Endothelial cell of umbilical vein (primary cell): ENCODE measurements at regions not wholly inside any gene's neighbourhood (a gene's known extent, or its start where the extent isn't known, plus 50 kb on each side); places are given as distances from the start of the nearest gene placed in this dataset.

Experiments
- BruUV-seq: library from RNA; stranded (reverse); fragments of 400-500 nt; replicated peaks from 2 replicates; lab custom pipeline; 2021; lab: Mats Ljungman, UMichigan
- CTCF ChIA-PET: fragments of 300-600, 350-600 bp; sonication (Branson Sonifier 250); formaldehyde crosslinking; loops from one replicate; lab custom pipeline; 2021; ENCODE audit warnings: antibody characterized with exemption, inconsistent platforms; lab: Charles Lee
- POLR2A ChIA-PET: fragments of 300-600, 350-600 bp; sonication (Branson Sonifier 250); formaldehyde crosslinking; loops from one replicate; lab custom pipeline; 2021; ENCODE audit warnings: antibody characterized with exemption, inconsistent platforms; lab: Charles Lee
- DNase-seq: peaks from one replicate; pipeline ENCODE4 v3.0.0-alpha.2; 2011; ENCODE audit warnings: low read depth, low spot score
- FAIRE-seq: peaks from 2 replicates; lab custom pipeline; 2011; peaks lifted over from hg19 to GRCh38; lab: Jason Lieb, UNC
- H2AFZ ChIP-seq: 2 replicates; pipeline ENCODE4 v1.6.0; 2012; ENCODE audit warnings: low read depth, low read length, control low read depth, inconsistent platforms
- H3K27ac ChIP-seq: 2 replicates; pipeline ENCODE4 v1.5.1; 2011; ENCODE audit warnings: low read depth, mild to moderate bottlenecking, control low read depth, low read length, moderate library complexity; ENCODE audit not compliant: insufficient read depth
- H3K27me3 ChIP-seq, 2 experiments: 2 replicates each; pipeline versions ENCODE4 v1.6.0 to v1.6.1; 2011; ENCODE audit warnings: low read length in 2 of 2, mixed read lengths in 1 of 2; ENCODE audit not compliant: control insufficient read depth in 2 of 2, insufficient read depth in 2 of 2
- H3K36me3 ChIP-seq, 2 experiments: 2 replicates in 1 of 2; 3 replicates in 1 of 2; pipeline ENCODE4 v1.5.1; 2011; ENCODE audit warnings: low read length in 2 of 2, mild to moderate bottlenecking in 1 of 2, moderate library complexity in 1 of 2; ENCODE audit not compliant: control insufficient read depth in 2 of 2, insufficient read depth in 2 of 2; ENCODE audit errors: extremely low read depth in 1 of 2
- H3K4me1 ChIP-seq: 3 replicates; pipeline ENCODE4 v1.5.1; 2011; ENCODE audit warnings: mild to moderate bottlenecking, low read length; ENCODE audit not compliant: control insufficient read depth, insufficient read depth; ENCODE audit errors: extremely low read depth
- H3K4me2 ChIP-seq: 2 replicates; pipeline ENCODE4 v1.6.1; 2011; ENCODE audit warnings: low read length, control low read depth, mixed read lengths; ENCODE audit not compliant: insufficient read depth
- H3K4me3 ChIP-seq, 3 experiments: fragments of 200-600 bp in 1 of 3; sonication (generic), shearing (Covaris generic) in 1 of 3; replicated peaks in 1 of 3; 2 replicates each; pipeline ENCODE4 v1.5.1; 2011 to 2016; ENCODE audit warnings: control low read depth in 3 of 3, low read length in 3 of 3, mild to moderate bottlenecking in 2 of 3, inconsistent platforms in 1 of 3, low read depth in 1 of 3, moderate library complexity in 1 of 3; ENCODE audit not compliant: insufficient read depth in 1 of 3
- H3K79me2 ChIP-seq: 2 replicates; pipeline ENCODE4 v1.6.0; 2012; ENCODE audit warnings: low read length, inconsistent platforms; ENCODE audit not compliant: control insufficient read depth, insufficient read depth
- H3K9ac ChIP-seq: replicated peaks from 2 replicates; pipeline ENCODE3; 2011; ENCODE audit warnings: low read length, control low read depth; ENCODE audit not compliant: insufficient read depth; ENCODE audit errors: extremely low read depth
- H3K9me1 ChIP-seq: replicated peaks from 3 replicates; pipeline ENCODE4 v1.6.0; 2011; ENCODE audit warnings: mild to moderate bottlenecking, low read length; ENCODE audit not compliant: control insufficient read depth, insufficient read depth; ENCODE audit errors: extremely low read depth
- H3K9me3 ChIP-seq: replicated peaks from 2 replicates; pipeline ENCODE4 v1.5.1; 2012; ENCODE audit warnings: low read length, inconsistent platforms; ENCODE audit not compliant: control insufficient read depth, insufficient read depth
- H4K20me1 ChIP-seq: replicated peaks from 2 replicates; pipeline ENCODE3; 2011; ENCODE audit warnings: mild to moderate bottlenecking, low read length; ENCODE audit not compliant: control insufficient read depth, insufficient read depth; ENCODE audit errors: extremely low read depth
- EZH2 ChIP-seq: IDR thresholded peaks from 2 replicates; pipeline ENCODE4 v1.6.1; 2012; ENCODE audit warnings: borderline replicate concordance, low read depth, mild to moderate bottlenecking, moderate library complexity, low read length, inconsistent platforms; ENCODE audit not compliant: severe bottlenecking
- FOS ChIP-seq: IDR thresholded peaks from 2 replicates; pipeline ENCODE4 v1.6.1; 2011; ENCODE audit warnings: mild to moderate bottlenecking, low read length, moderate library complexity, borderline replicate concordance; ENCODE audit not compliant: insufficient read depth
- JUN ChIP-seq: IDR thresholded peaks from 2 replicates; pipeline ENCODE4 v1.6.1; 2011; ENCODE audit warnings: borderline replicate concordance, low read depth; ENCODE audit not compliant: insufficient read length, insufficient read depth
- POLR2A ChIP-seq: IDR thresholded peaks from 2 replicates; pipeline ENCODE4 v1.6.1; 2012; ENCODE audit warnings: low read depth, mild to moderate bottlenecking, control low read depth, low read length
- POLR2AphosphoS5 ChIP-seq: IDR thresholded peaks from 2 replicates; pipeline ENCODE4 v1.6.1; 2012; ENCODE audit warnings: low read depth, mild to moderate bottlenecking, control low read depth, low read length, moderate library complexity; ENCODE audit not compliant: insufficient read depth
- dilution Hi-C: fragments of 300-500 bp; cut with MboI; formaldehyde crosslinking; loops from one replicate; pipeline ENCODE4 v1.15.0; 2019; ENCODE audit warnings: low sequenced_read_pairs; ENCODE audit not compliant: extremely low pct_ligation_motif_present
- intact Hi-C: fragments of 100-400 bp; cut with micrococcal nuclease; formaldehyde crosslinking; loops from one replicate; pipeline ENCODE4 v1.10.0; 2022
- TF ChIP-seq, protein P1 (sequence below): IDR thresholded peaks from 2 replicates; pipeline ENCODE4 v1.6.1; 2011; ENCODE audit not compliant: insufficient read depth, insufficient read length
- TF ChIP-seq, protein P2 (sequence below), 2 donors: IDR thresholded peaks; 1 replicate in 1 of 2; 2 replicates in 1 of 2; pipeline ENCODE4 v1.5.1; 2011; ENCODE audit warnings: low read length in 2 of 2, mild to moderate bottlenecking in 2 of 2, moderate library complexity in 2 of 2, control low read depth in 1 of 2, inconsistent platforms in 1 of 2, low read depth in 1 of 2; ENCODE audit not compliant: insufficient read depth in 1 of 2; ENCODE audit errors: extremely low read depth in 1 of 2

DNA sequence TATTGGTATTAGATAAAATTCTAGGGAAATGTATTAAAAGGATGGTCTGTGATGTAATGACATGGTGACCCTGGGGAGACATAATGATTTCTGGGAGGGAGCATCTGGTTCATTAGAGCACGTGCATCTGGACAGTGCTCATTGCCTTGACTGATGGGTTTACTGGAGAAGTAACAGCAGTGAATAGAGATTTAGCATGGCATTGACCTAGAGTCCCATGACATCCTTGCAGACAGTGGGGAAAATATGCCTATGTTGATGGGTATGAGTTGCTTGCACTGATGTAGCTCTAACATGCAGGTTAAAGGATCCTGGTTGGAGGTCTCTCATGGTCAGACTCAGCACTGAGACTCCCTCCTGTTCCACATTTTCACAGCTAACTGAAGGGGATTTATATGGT lies 164.1 kb upstream of the OLIG3 start:
- no TSS peak for BruUV-seq
- H3K36me3 ChIP-seq, result no peaks in the 10 kb centered on the region
- DNase-seq (no peak), FAIRE-seq (no peak)
- no peaks in the 10 kb centered on the region for H3K79me2 ChIP-seq
- no peaks in the 10 kb centered on the region for H3K9me1 ChIP-seq
- no peaks in the 10 kb centered on the region for H4K20me1 ChIP-seq
- no peak overlapping the region for H3K4me2 ChIP-seq
- TF ChIP-seq, protein P1, sequence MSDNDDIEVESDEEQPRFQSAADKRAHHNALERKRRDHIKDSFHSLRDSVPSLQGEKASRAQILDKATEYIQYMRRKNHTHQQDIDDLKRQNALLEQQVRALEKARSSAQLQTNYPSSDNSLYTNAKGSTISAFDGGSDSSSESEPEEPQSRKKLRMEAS, result no peak
- TF ChIP-seq, protein P2, sequence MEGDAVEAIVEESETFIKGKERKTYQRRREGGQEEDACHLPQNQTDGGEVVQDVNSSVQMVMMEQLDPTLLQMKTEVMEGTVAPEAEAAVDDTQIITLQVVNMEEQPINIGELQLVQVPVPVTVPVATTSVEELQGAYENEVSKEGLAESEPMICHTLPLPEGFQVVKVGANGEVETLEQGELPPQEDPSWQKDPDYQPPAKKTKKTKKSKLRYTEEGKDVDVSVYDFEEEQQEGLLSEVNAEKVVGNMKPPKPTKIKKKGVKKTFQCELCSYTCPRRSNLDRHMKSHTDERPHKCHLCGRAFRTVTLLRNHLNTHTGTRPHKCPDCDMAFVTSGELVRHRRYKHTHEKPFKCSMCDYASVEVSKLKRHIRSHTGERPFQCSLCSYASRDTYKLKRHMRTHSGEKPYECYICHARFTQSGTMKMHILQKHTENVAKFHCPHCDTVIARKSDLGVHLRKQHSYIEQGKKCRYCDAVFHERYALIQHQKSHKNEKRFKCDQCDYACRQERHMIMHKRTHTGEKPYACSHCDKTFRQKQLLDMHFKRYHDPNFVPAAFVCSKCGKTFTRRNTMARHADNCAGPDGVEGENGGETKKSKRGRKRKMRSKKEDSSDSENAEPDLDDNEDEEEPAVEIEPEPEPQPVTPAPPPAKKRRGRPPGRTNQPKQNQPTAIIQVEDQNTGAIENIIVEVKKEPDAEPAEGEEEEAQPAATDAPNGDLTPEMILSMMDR (IDR thresholded peaks at IDR 0.05; ENCODE audit: extremely low read depth in 1 of 2, insufficient read depth in 1 of 2, low read depth in 1 of 2, low read length in 2 of 2), result no peak
- TF ChIP-seq FOS (no peak), POLR2A (no peak), EZH2 (no peak)
- ChIA-PET POLR2A (no interaction called here), CTCF (interaction anchor here (1.2 to 2.5 kb wide), 4 partner anchors 17 to 349 kb away, joined by 3 to 9 read pairs (median 4); no protein-coding TSS in a partner anchor)
- no peak overlapping the region for H2AFZ ChIP-seq
- H3K4me3 ChIP-seq, result no peak overlapping the region
- H3K4me1 ChIP-seq, result no peaks in the 10 kb centered on the region
- dilution Hi-C loops, result no loop called here
- H3K27me3 ChIP-seq, result peaks cover 3 to 8% of the 10 kb centered on the region in 2 experiments
- H3K9ac ChIP-seq, result no peak overlapping the region
- intact Hi-C loops, result no loop called here
- no peaks in the 10 kb centered on the region for H3K9me3 ChIP-seq
- no peak overlapping the region for H3K27ac ChIP-seq

DNA sequence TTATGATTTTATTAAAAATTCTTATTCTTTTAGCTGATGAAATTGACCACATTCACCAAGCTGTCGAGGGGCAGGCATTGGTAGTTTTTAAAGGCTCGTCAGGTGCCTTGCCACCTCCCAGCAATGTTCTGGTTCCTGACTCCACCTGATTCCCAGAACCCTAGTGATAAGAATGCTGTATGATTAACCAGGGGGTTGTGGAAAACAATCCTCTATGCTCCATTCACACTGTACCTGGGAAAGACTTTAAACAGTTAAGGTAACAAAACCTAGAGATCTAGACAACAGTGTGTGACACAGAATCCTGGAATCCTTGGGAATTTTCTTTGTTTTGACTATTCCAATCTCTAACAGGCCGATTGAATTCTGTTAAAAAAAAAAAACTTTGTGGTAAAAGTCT lies 165.7 kb upstream of the OLIG3 start:
- no peak overlapping the region for H3K9ac ChIP-seq
- no peak for FAIRE-seq
- no peak overlapping the region for H3K27ac ChIP-seq
- no peaks in the 10 kb centered on the region for H3K36me3 ChIP-seq
- CTCF ChIA-PET, result interaction anchor here (1.0 to 2.2 kb wide), 7 partner anchors 9 to 347 kb away, joined by 3 to 7 read pairs (median 4); no protein-coding TSS in a partner anchor
- intact Hi-C loops (no loop called here), dilution Hi-C loops (no loop called here)
- TF ChIP-seq JUN (no peak), POLR2AphosphoS5 (no peak)
- H3K9me3 ChIP-seq, result no peaks in the 10 kb centered on the region
- no peaks in the 10 kb centered on the region for H3K4me1 ChIP-seq
- peaks cover 3 to 8% of the 10 kb centered on the region in 2 experiments for H3K27me3 ChIP-seq
- no peak for DNase-seq
- no TSS peak for BruUV-seq
- no peaks in the 10 kb centered on the region for H3K79me2 ChIP-seq
- no peaks in the 10 kb centered on the region for H4K20me1 ChIP-seq
- no peaks in the 10 kb centered on the region for H3K9me1 ChIP-seq
- POLR2A ChIA-PET, result no interaction called here
- no peak overlapping the region for H3K4me3 ChIP-seq
- H2AFZ ChIP-seq, result no peak overlapping the region
- no peak overlapping the region for H3K4me2 ChIP-seq
